CD4-positive, alpha-beta T cell treated with Interleukin-15 for 1 hour (primary cell): ENCODE measurements at regions not wholly inside any gene's neighbourhood (a gene's known extent, or its start where the extent isn't known, plus 50 kb on each side); places are given as distances from the start of the nearest gene placed in this dataset.

Experiments used
- DNase-seq: peaks from one replicate; pipeline ENCODE4 v3.0.0-alpha.2; 2020

DNA sequence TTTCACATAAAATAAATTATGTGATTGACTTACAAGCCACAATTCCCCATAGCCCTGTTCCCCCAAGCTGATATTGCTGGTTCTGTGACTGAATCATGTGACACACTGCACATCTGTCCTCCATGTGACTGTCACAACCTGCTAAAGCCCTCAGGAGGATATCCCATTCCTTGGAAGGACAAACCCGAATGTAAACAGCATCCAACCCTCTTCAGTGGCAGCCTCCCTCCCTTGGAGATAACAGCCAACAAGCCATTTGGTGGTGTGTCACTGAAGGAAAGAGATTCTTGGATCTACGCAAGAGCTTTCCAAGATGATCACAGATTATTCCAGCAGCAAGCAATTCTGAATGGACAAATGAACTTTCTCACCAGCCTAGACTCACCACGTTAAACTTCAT is 153.9 kb upstream of the TIAM1 start:
- no peak for DNase-seq

DNA sequence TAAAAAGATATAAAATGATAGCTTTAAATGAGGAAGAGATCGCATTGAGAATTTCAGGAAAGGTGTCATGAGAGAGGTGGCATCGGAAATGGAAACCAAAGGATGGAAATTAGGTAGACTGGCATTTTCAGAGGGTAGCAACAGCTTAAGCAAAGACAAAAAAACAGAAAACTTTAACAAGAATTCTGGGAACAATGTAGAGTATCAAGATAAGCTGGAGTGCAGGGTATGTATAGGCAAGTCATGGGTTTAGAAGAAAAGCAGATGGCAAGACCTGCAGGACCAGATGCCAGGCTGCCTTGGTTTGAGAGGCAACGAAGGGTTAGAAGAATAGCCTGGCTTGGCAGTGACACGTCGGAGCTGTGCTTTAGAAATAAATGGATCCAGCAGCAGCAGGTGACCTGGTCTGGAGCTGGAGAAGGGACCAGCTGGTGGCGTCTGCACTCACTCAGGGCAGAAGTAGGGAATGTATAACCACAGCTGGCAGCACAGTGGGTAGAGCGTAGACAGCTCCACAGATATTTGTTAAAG is 149.4 kb upstream of the TIAM1 start:
- DNase-seq = no peak

DNA sequence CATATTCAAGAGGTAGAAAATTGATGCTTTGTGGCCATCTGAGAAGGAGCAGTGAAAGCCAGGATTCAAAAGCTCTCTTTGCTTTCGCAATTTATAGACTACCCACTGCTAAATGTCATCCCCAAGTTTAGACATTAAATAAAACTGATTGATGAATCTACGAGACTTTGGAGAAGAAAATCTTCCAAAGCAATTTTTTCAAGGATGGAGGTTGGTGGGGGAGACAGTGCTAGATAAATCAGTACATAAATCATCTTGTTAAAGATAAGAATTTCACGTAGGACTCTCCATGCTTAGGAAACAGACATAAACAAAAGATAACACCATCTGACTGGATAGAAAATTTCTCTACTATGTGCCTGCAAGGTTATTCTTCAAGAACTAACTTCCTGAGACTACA is 147.6 kb upstream of the TIAM1 start:
- DNase-seq = no peak

DNA sequence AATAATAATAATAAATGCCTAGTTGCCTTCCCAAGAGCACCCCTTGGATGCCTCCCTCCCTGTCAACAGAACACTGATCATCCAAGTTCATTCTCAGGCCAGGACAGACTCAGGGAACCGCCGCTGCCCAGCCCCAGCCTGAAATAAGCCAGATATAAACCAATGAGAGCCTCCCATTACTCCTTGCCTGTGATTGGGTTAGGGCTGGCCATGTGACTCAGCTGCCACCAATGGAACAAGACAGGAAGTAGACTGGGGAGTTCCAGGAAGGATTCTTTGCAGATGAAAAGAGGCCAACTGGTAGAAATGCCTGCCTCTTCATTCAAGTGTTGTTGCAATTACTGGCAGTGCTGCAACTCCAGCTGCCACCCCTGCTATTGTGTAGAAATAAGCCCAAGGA is 146.4 kb upstream of the TIAM1 start:
- no peak for DNase-seq

DNA sequence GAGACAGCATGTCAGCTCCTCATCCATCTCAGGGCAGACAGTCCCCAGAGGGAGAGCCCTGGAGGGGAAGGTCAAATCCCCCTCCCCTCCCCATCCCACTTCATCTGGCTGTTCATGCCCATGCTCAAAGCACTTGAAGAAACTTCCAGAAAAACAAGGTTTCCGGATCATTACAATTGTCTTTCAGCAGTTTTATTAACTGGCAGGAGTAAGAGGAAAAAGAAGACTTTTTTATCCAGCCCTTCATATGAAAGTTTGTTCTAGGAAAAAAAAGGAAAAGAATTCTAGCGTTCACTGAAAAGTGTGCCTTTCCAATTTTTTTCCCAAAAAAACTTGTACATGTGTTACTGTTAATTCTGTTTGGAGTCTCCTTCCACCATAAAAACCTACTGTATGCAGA is 145.7 kb upstream of the TIAM1 start:
- no peak for DNase-seq

DNA sequence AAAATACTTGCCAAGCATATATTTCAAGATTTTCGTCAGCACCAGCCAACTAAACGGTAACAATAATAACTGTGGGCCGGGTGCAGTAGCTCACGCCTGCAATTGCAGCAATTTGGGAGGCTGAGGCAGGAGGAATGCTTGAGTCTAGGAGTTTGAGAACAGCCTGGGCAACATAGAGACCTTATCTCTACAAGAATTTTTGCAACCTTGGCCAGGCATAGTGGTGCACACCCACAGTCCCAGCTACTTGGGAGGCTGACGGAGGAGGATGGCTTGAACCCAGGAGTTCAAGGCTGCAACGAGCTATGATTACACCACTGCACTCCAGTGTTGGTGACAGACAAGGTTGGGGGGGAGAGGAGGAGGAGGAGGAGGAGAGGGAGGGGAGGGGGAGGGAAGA is 145.0 kb upstream of the TIAM1 start:
- DNase-seq = no peak

DNA sequence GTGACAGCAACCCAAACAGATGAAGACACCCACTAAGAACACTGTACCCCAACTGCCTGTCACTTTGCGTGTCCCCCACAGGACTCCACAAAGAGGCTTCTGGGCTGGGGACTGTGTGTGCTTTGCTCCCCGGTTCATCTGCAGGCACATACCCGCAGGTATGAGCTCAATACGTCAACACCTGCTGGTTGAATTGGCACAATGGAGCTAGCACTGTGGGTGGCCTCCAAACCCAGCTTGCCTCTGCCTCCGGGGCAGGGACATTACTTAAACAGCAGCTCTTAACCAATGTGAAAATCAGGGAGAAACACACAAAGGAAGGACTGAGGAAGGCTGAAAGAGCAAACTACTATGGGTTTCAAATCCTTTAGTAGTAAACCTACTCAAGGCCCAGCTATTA is 140.2 kb upstream of the TIAM1 start:
- no peak for DNase-seq

DNA sequence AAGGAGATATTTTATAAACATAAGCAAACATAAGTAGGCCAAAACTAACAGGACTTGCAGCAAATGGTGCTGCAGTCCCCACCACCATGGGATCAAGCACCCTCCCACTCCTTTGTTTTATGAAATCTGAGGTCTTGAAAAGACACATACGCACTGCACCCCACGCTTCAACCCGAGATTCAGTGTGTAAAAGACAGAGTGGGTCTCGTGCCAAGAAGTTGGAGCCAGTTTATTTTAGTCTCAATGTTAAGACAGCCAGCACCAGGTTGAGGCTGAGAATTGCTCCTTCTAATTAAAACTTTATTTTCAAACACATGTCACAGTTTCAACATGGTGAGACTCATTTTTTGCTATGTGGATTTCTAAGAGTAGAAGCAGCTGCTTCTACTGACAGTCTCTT is 139.1 kb upstream of the TIAM1 start:
- DNase-seq = no peak

DNA sequence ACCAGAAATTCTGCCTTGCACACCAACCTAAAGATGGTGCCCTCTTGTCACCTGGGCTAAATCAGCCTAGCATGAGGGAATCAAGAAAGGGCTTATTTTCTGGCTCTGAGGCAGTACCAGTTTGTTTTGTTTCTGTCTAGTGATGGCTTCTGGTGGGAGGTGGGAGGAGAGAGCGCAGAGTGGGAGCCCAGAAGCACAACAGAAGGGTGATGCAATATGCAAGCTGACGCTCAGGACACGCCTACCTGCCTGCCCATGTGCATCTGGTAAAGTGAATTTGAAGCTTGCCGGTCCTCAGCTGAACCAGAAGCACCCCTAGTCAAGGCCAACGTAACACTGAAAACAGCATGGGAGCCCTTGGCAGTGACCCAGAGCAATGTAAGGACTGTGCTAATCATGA is 138.4 kb upstream of the TIAM1 start:
- no peak for DNase-seq

DNA sequence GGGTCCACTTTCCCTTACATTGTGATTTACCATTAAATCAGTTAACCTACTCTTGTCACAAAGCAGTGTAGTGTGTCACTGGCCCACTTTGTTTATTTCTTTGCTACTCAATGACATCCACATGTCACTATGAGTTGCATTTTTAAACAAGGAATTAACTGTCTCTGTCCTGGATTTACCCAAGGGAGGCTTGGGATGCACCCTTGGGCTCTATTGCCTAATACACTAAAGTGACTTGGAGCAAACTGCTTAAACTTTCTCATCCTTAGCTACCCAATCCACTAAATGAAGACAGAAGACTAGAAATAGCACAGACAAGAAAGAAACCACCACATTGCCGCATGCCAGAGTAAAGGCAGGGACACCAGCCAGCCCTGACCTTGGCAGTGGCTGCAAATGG is 136.2 kb upstream of the TIAM1 start:
- no peak for DNase-seq

DNA sequence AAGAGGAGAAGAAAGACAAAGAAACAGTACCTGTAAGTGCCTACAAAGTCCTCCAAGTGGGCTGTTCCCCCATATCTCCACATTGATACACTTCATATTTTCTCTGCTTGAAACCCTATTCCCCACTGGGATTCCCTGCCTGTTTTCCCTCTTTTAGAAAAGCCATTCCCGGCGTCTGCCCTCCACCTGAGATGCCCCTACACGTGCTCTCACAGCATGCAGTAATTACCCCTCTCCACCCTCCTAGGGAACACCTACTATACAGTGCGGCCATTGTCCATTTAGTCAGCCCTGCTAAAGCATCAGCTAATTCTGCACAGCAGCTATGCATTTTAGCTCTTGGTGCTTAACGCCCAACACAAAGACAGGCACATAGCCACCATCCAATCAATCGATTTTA is 135.7 kb upstream of the TIAM1 start:
- no peak for DNase-seq

DNA sequence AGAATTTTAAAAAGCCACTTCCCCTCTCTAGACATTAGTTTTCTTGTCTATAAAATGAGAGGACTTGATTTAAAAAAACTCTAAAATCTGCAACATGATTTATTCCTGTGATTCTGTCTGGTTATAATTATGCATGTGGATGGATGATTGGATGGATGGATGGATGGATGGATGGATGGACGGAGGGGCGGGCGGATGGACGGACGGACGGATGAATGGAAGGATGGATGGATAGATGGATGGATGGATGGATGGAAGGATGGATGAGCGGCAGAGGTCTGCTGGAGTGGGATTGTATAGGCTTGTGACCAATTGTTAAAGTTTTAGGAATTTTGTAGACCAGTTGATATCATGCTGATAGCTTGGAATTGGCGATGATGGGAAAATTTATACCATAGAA is 135.2 kb upstream of the TIAM1 start:
- no peak for DNase-seq

DNA sequence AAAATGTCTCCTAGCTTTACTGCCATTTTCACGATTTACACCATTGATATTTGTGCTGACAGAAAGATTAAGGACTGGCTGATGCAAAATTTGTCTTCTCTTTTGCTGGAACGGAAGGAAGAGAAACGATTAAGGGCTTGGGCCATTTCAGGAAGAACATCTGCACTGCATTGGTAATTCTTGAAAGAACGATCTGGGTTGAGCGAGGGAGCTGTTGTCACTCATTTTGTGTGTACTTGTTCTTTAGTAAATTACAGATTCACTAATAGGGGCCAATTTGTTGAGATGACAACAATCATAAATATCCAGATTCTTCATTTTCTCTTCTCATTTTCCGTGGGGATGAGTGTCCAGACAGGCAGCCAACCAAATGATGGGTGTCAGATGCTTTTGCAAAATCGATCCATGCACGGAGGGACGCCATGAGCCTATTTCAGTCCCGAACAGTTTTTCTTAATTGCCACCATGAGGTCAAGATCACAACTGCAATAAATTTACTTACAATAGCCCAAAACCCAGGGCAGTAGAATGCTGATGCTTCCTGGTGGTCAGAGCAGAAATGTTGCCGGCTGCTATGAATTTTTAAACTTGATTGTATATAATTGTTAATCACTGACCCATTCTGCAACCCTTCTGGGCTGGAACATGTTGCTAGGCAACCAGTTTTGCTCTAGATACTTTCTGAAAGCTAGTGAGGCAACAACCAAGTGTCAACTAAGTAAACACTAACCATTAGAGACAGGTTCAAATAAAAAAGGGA is 132.4 kb upstream of the TIAM1 start:
- DNase-seq = no peak

DNA sequence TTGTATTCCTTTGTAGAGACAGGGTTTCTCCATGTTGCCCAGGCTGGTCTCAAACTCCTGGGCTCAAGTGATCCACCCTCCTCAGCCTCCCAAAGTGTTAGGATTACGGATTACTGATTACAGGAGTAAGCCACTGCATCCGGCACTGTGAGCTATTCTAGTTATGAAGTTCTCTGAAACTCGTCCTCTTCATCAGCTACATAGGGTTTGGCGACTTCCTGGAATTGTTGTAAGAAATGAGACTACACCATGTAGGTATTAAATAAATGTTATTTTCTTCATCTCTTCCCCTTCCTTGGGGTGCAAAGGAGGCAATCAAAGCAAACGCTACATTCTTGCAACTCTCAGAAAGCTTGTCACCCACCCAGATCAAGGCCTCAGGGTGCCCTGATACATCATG is 131.2 kb upstream of the TIAM1 start:
- no peak for DNase-seq

DNA sequence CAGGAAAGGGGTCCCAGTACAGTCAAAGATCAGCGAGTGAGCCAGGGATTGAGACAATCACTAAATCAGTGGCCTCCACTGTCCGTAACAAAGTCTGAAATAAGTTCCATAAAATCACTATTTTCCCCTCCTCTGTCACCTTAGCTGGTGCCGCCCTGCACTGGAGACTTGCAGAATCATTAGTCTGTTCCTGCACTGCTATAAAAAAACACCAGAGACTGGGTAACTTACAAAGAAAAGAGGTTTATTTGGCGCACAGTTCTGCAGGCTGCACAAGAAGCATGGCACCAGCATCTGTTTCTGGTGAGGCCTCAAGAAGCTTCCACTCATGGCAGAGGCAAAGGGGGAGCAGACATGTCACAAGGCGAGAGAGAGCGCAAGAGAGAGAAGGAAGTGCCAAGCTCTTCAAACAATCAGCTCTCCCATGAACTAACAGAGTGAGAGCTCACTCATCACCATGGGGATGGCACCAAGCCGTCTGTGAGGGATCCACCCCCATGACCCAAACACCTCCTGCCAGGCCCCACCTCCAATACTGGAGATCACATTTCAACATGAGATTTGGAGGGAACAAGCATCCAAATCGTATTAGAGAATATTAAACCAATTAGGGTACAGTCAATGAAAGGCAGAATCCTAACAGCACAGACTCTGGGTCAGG is 129.8 kb upstream of the TIAM1 start:
- no peak for DNase-seq

DNA sequence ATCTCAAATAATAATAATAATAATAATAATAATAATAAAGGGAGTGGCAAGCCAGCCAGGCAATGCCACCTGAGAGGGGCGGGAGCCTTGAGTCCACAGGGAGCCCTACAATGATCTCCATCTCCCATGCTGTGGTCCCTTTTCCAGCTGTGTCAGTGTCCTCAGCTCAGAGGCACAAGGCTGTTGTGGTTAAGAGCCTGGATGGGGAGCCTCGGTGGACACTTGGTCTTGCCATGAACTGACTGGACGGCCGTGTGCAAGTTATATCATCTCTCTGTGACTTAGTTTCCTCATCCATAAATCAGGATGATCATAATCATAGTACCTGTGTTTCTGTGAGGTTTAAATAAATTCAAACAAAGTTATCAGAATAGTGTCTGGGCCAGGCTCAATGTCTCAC is 127.8 kb upstream of the TIAM1 start:
- DNase-seq = no peak

DNA sequence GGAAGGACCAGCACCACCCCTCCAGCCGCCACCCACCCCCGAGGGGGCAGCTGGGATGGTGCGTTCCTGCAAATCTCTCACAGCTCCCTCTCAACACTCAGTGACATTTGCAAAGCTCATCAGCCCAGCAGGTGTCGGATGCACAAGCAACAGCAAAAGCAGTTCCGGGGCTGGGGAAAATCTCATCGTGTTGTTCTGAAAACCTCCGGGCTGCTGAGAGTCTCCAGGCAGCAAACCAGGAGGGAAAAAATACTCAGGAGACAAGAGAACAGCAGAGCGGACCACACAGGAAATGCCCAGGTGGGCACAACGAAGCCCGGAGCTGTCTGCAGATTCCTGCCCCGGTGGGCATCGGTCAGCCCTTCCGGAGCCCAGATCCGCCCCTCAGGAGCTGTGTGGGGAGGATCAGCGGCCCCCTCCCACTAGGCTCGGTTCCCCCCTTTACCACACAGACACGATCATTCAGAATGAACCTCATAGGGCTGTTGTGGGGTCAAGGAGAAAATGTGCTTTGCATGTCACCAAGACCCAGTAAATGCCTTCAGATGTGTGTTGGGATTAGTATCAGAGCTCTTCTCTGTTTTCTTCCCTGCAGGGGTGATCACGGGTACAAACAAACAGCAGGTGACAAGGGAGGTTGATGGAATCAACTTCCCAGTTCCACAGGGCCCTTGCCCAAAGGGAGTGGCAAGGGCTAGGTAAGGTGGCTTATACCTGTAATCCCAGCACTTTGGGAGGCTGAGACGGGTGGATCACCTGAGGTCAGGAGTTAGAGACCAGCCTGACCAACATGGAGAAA is 127.0 kb upstream of the TIAM1 start:
- DNase-seq = no peak

DNA sequence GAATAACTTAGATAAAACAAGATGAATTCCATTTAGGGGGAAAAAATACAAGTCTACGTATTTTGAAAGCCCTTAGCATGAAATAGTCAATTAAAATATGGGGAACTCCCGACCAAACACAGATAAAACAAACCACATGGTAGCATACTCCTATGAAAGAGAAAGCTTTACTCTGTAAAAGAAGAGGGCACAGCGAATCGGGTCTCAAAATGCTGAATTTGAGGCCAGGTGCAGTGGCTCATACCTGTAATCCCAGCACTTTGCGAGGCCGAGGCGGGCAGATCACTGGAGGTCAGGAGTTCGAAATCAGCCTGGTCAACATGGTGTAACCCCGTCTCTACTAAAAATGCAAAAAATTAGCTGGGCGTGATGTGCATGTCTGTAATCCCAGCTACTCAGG is 116.9 kb upstream of the TIAM1 start:
- no peak for DNase-seq

DNA sequence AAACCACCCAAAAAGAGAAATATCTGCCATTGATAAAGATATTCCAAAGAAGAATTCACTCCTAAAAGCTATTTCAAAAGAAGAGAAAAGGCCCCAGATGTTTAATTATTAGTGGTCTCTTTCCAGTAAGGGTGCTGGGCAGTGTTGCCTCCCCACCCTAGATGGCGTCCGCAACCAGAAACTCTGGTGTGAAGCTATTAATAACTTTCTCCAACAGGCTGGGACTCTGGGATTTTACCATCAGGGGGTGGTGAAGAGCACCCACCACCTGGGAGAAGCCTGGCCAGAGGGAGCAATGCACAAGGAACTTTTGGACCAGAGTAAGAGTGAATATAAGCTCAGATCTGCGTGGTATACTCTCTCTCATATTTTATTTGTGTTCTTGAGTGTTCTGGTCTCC is 115.4 kb upstream of the TIAM1 start:
- DNase-seq = no peak

DNA sequence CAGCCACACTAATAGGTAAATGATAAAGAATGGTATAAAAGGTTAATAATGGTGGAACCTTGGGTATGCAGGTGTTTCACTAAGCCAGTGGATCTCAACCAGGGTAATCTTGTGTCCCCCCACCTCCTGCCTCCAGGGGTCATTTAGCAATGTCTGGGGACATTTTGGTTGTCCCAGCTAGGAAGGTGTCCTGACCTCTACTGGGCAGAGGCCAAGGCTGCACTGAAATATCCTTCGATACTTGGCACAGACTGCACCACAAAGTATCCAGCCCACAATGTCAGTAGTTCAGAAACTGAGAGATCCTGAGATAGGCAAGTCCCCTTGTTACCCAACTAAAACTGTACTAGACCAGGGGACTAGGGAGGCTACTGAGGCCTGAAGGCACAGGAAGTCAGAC is 113.6 kb upstream of the TIAM1 start:
- DNase-seq = no peak

DNA sequence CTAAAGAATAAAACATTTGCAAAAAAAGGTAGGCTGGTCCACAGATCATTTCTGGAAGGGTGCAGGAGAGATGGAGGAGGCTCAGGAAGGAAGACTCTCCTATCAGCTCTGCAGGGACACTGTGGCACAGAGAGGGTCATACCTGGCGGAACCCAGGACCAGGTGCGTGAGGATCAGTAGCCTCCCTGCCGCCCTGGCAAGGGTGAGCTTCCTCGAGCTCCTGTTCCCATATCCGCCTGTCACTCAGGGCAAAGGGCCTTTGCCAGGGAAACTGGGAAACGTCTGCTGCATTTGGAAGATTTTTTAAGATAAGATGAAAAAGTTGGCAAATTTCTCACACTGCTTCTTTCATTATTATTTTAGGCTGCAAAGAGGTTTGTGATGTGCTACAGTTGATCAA is 112.1 kb upstream of the TIAM1 start:
- DNase-seq = no peak

DNA sequence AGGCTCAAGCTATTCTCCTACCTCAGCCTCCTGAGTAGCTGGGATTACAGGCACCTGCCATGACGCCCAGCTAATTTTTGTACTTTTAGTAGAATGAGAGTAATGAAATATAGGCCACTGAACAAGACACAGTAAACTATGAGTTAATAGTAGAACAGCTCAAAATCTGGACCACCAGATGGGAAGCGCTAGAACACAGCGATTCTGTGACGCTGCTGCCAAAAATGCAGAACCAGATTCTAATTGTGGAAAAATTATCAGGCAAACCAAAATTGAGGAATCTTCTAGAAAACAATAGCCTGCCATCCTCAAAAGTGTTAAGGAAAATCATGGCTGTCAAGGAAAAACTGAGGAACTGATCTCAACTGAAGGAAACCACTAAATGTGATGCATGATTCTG is 111.4 kb upstream of the TIAM1 start:
- DNase-seq = no peak

DNA sequence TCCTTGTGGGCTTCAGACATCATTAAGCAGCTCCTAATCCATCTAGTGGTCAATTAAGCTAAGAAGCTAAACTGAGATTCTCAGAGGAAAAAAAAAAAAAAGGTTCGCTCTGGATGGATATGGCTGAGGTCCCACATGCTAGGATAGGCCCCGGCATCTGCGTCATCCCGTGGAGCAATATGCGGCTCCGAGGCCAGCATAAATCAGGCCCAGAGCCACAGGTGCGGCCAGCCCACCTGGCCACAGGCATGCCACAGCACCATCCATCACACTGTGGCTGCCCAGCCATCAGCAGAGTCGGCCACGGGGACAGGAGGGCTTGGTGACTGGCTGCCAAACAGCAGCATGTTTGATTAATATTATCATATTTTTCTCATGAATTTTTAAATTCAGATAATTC is 106.9 kb upstream of the TIAM1 start:
- no peak for DNase-seq

DNA sequence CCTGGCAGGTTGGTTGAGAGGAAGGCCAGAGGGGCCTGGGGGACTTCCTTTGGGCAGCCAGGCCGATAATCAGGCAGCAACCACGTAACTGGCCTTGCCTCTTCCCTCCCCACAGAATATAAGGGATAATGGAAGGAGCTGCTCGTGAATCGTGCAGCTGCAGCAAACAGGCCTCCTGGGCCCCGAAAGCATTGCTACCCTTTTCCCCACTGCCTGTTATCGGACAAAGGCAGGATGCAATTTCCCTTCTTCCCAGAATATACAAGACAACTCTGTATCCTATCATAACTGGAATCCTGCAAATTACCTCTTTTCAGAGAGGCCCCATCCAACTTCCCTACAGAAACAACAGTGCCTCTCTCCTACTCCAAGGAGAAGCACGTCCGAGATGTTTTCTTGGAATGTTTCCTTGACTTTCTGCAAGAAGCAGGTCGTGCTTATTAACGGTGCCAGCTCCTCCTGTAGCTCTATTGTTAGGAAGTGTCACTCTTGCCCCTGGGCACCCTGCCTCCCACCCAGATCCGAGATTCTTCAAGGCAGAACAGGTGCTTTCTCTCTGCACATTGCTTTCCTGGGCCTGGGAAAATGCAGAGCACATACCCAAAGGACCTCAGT is 106.0 kb upstream of the TIAM1 start:
- no peak for DNase-seq
